PC-9 (cell line): ENCODE measurements at regions not wholly inside any gene's neighbourhood (a gene's known extent, or its start where the extent isn't known, plus 50 kb on each side); places are given as distances from the start of the nearest gene placed in this dataset.

Experiments used
- BruUV-seq: library from RNA; stranded (reverse); fragments of 400-500 nt; replicated peaks from 2 replicates; lab custom pipeline; 2021; lab: Mats Ljungman, UMichigan
- CTCF ChIA-PET: fragments of 300-600 bp; sonication (Branson Sonifier 250); formaldehyde crosslinking; loops from one replicate; lab custom pipeline; 2022; ENCODE audit warnings: antibody characterized with exemption; lab: Charles Lee
- POLR2A ChIA-PET: fragments of 300-600 bp; sonication (Branson Sonifier 250); formaldehyde crosslinking; loops from one replicate; lab custom pipeline; 2022; ENCODE audit warnings: antibody characterized with exemption; ENCODE audit not compliant: unreplicated experiment; lab: Charles Lee
- DNase-seq, 2 experiments: peaks; one replicate each; pipeline versions ENCODE4 v3.0.0 to v3.0.0-alpha.2; 2015 to 2022; ENCODE audit warnings: mixed read lengths in 1 of 2
- H2AFZ ChIP-seq: fragments of 200-600 bp; sonication (generic); 2 replicates; pipeline ENCODE4 v1.8.1; 2017; ENCODE audit warnings: antibody characterized with exemption
- H3F3A ChIP-seq: fragments of 200-600 bp; sonication (generic); 2 replicates; pipeline ENCODE4 v1.8.1; 2017; ENCODE audit warnings: antibody characterized with exemption, mild to moderate bottlenecking, low read depth; ENCODE audit not compliant: insufficient read depth
- H3K27ac ChIP-seq: fragments of 200-600 bp; sonication (generic); 2 replicates; pipeline ENCODE4 v1.6.1; 2016; ENCODE audit warnings: mixed run types
- H3K27me3 ChIP-seq: fragments of 200-600 bp; sonication (generic); 2 replicates; pipeline ENCODE4 v1.6.1; 2016; ENCODE audit warnings: low read depth, mixed run types; ENCODE audit not compliant: insufficient read depth
- H3K36me3 ChIP-seq: fragments of 200-600 bp; sonication (generic); 2 replicates; pipeline ENCODE4 v1.6.1; 2016; ENCODE audit warnings: low read depth, mixed run types
- H3K4me1 ChIP-seq: fragments of 200-600 bp; sonication (generic); replicated peaks from 2 replicates; pipeline ENCODE4 v1.6.1; 2016; ENCODE audit warnings: mixed run types; ENCODE audit not compliant: insufficient read depth
- H3K4me2 ChIP-seq: fragments of 200-600 bp; sonication (generic); 2 replicates; pipeline ENCODE4 v1.6.1; 2017; ENCODE audit warnings: mixed run types
- H3K4me3 ChIP-seq: fragments of 200-600 bp; sonication (generic); 2 replicates; pipeline ENCODE4 v1.6.1; 2016; ENCODE audit warnings: mixed run types
- H3K79me2 ChIP-seq: fragments of 200-600 bp; sonication (generic); 2 replicates; pipeline ENCODE4 v1.6.1; 2017; ENCODE audit warnings: low read depth, mixed run types
- H3K9me2 ChIP-seq: fragments of 200-600 bp; sonication (generic); 2 replicates; pipeline ENCODE4 v1.8.1; 2017; ENCODE audit warnings: mild to moderate bottlenecking; ENCODE audit not compliant: insufficient read depth
- H3K9me3 ChIP-seq: fragments of 200-600 bp; sonication (generic); 2 replicates; pipeline ENCODE4 v1.8.1; 2016; ENCODE audit warnings: low read depth; ENCODE audit not compliant: insufficient read depth
- H4K20me1 ChIP-seq: fragments of 200-600 bp; sonication (generic); 2 replicates; pipeline ENCODE4 v1.8.1; 2017; ENCODE audit not compliant: insufficient read depth
- EZH2 ChIP-seq: fragments of 200-600 bp; sonication (generic); IDR thresholded peaks from 2 replicates; pipeline ENCODE4 v1.8.0; 2017; ENCODE audit warnings: antibody characterized with exemption, low read depth
- intact Hi-C: fragments of 100-400 bp; cut with micrococcal nuclease; formaldehyde crosslinking; loops from one replicate; pipeline ENCODE4 v1.10.0; 2022; ENCODE audit not compliant: unreplicated experiment
- TF ChIP-seq, protein P1 (sequence below): fragments of 200-600 bp; sonication (generic); conservative IDR thresholded peaks from 2 replicates; pipeline ENCODE4 v1.6.1; 2017; ENCODE audit warnings: mixed run types, antibody characterized with exemption, mild to moderate bottlenecking, moderate library complexity

DNA sequence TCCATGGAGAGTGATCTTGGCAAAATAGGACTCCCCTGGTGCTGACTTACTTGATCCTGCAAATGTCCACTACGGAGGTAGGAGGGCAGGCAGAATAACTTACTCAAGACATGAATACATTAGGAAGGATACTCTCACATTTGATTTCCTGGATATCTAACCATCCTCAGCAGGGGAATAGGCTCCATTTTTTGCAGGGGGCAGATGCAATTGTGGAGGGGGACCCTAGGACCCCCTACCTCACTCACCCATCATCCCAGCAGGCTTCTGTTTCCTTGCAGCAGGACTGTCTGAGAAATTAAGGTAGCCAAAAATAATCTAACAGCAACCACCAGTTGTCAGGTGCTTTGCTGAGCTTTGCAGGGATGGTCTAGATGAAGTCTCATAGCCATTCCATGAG is 482.0 kb downstream of the ZNF536 start:
- no peak for DNase-seq
- H3K4me3 ChIP-seq = no peak overlapping the region
- H3K4me2 ChIP-seq = no peak overlapping the region
- TF ChIP-seq, protein P1, sequence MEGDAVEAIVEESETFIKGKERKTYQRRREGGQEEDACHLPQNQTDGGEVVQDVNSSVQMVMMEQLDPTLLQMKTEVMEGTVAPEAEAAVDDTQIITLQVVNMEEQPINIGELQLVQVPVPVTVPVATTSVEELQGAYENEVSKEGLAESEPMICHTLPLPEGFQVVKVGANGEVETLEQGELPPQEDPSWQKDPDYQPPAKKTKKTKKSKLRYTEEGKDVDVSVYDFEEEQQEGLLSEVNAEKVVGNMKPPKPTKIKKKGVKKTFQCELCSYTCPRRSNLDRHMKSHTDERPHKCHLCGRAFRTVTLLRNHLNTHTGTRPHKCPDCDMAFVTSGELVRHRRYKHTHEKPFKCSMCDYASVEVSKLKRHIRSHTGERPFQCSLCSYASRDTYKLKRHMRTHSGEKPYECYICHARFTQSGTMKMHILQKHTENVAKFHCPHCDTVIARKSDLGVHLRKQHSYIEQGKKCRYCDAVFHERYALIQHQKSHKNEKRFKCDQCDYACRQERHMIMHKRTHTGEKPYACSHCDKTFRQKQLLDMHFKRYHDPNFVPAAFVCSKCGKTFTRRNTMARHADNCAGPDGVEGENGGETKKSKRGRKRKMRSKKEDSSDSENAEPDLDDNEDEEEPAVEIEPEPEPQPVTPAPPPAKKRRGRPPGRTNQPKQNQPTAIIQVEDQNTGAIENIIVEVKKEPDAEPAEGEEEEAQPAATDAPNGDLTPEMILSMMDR = no peak
- TF ChIP-seq EZH2 = no peak
- no peaks in the 10 kb centered on the region for H3K36me3 ChIP-seq
- H4K20me1 ChIP-seq = no peaks in the 10 kb centered on the region
- ChIA-PET CTCF (no interaction called here), POLR2A (no interaction called here)
- no peak overlapping the region for H3K27ac ChIP-seq
- no peaks in the 10 kb centered on the region for H3F3A ChIP-seq
- no peaks in the 10 kb centered on the region for H3K9me3 ChIP-seq
- no peaks in the 10 kb centered on the region for H3K27me3 ChIP-seq
- BruUV-seq = no TSS peak
- H3K4me1 ChIP-seq = no peaks in the 10 kb centered on the region
- intact Hi-C loops = no loop called here
- no peaks in the 10 kb centered on the region for H3K79me2 ChIP-seq
- no peaks in the 10 kb centered on the region for H3K9me2 ChIP-seq
- H2AFZ ChIP-seq = no peak overlapping the region

DNA sequence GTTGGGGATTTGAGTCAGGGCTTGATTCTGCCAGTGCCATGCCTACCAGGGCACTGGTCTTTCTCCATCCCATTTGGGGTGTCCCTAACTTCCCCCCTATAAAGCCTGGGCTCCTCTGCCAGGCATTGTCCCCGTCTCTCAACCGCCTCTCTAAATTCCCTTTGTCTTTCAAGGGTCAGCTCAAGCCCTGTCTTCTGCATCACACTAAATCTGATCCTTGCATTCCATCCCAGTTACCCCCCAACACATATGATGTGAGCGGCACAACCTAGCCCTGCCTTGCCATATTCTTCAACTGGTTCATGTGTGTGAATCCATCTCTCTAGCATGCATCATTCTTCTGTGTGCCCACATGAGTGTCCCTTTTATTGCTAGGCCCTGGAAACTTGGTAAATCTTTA is 480.9 kb downstream of the ZNF536 start:
- intact Hi-C loops = no loop called here
- BruUV-seq = no TSS peak
- Histone ChIP-seq H3K4me3 (no peak overlapping the region), H4K20me1 (no peaks in the 10 kb centered on the region), H3K4me1 (no peaks in the 10 kb centered on the region), H3K79me2 (no peaks in the 10 kb centered on the region), H2AFZ (no peak overlapping the region), H3K36me3 (no peaks in the 10 kb centered on the region), H3K27me3 (peaks cover 7% of the 10 kb centered on the region), H3K9me3 (no peaks in the 10 kb centered on the region), H3K9me2 (no peaks in the 10 kb centered on the region), H3F3A (no peaks in the 10 kb centered on the region), H3K4me2 (no peak overlapping the region), H3K27ac (no peak overlapping the region)
- ChIA-PET POLR2A (no interaction called here), CTCF (no interaction called here)
- DNase-seq = no peak
- TF ChIP-seq EZH2 = no peak
- TF ChIP-seq, protein P1 = no peak

DNA sequence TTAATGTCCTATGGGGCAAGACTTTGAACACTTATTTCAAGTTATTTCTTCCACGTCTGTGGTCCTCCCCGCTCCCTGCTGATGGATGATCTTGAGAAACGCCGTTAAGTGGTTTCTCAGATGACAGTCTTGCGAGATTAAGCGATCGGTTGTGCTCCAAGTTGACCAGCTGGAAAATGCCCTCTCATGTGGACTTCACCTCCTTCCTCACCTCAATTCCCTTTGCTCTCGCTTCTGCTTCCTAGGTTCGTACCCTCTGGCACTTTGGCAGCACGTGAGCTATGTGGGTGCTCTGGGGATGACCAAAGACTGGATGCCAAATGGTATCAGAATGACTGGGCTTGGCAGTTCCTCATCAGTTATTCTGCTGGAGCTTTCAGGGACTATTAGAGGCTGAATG is 480.0 kb downstream of the ZNF536 start:
- Histone ChIP-seq H3K4me3 (no peak overlapping the region), H3K27ac (no peak overlapping the region), H4K20me1 (no peaks in the 10 kb centered on the region), H3K27me3 (peaks cover 13% of the 10 kb centered on the region), H3K4me1 (no peaks in the 10 kb centered on the region), H3K79me2 (no peaks in the 10 kb centered on the region), H3K9me3 (no peaks in the 10 kb centered on the region), H2AFZ (no peak overlapping the region), H3K9me2 (no peaks in the 10 kb centered on the region), H3K4me2 (no peak overlapping the region), H3K36me3 (no peaks in the 10 kb centered on the region), H3F3A (no peaks in the 10 kb centered on the region)
- ChIA-PET POLR2A (no interaction called here), CTCF (no interaction called here)
- no TSS peak for BruUV-seq
- TF ChIP-seq, protein P1 = no peak
- TF ChIP-seq EZH2 = no peak
- intact Hi-C loops = no loop called here
- DNase-seq = no peak
